HG03432 (cell line): ENCODE measurements at regions not wholly inside any gene's neighbourhood (a gene's known extent, or its start where the extent isn't known, plus 50 kb on each side); places are given as distances from the start of the nearest gene placed in this dataset.
"Not testable (repeated sequence)": the region's sequence is repeated elsewhere in the genome, so short reads cannot be mapped to it uniquely, and the experiment has no call there.

ENCODE experiments used
- ATAC-seq: cut with Tn5 transposase; IDR thresholded peaks from one replicate; pipeline ENCODE4 v1.9.1; 2021; ENCODE audit warnings: mild to moderate bottlenecking, moderate library complexity; ENCODE audit not compliant: unreplicated experiment

- ATAC-seq: no peak
Measured at GRCh38 chr16:85515830-85516397, 97.2 kb upstream of the GSE1 start.

GRCh38 chr16:85517154-85517553, 96.0 kb upstream of the GSE1 start:
- ATAC-seq: no peak

GRCh38 chr16:85517563-85518179, 95.5 kb upstream of the GSE1 start:
- no peak for ATAC-seq

GRCh38 chr16:85518398-85519049, 94.6 kb upstream of the GSE1 start:
- no peak for ATAC-seq

GRCh38 chr16:85519050-85519440, 94.1 kb upstream of the GSE1 start:
- ATAC-seq: not testable (repeated sequence)

- no peak for ATAC-seq
Measured at GRCh38 chr16:85519540-85520231, 93.4 kb upstream of the GSE1 start.

GRCh38 chr16:85520853-85521521, 92.1 kb upstream of the GSE1 start:
- no peak for ATAC-seq

- no peak for ATAC-seq
Measured at GRCh38 chr16:85521552-85522307, 91.4 kb upstream of the GSE1 start.

GRCh38 chr16:85522308-85522841, 90.7 kb upstream of the GSE1 start:
- no peak for ATAC-seq

- ATAC-seq: no peak
Measured at GRCh38 chr16:85522842-85523601, 90.1 kb upstream of the GSE1 start.

GRCh38 chr16:85523602-85524364, 89.3 kb upstream of the GSE1 start:
- no peak for ATAC-seq

- ATAC-seq: no peak
Measured at GRCh38 chr16:85524365-85524629, 88.8 kb upstream of the GSE1 start.

- ATAC-seq: no peak
Measured at GRCh38 chr16:85524630-85525419, 88.3 kb upstream of the GSE1 start.

- ATAC-seq: no peak
Measured at GRCh38 chr16:85525420-85526184, 87.5 kb upstream of the GSE1 start.

- no peak for ATAC-seq
Measured at GRCh38 chr16:85526185-85526974, 86.7 kb upstream of the GSE1 start.

GRCh38 chr16:85527042-85527766, 85.9 kb upstream of the GSE1 start:
- no peak for ATAC-seq
